Kidney (tissue), 13 donors: ENCODE measurements at regions not wholly inside any gene's neighbourhood (a gene's known extent, or its start where the extent isn't known, plus 50 kb on each side); places are given as distances from the start of the nearest gene placed in this dataset.
"Not testable (repeated sequence)": the region's sequence is repeated elsewhere in the genome, so short reads cannot be mapped to it uniquely, and the experiment has no call there.

Source experiments
- DNase-seq, 5 donors: peaks; one replicate each; pipeline ENCODE4 v3.0.0-alpha.2; 2013 to 2020
- FAIRE-seq: peaks from 2 replicates; lab custom pipeline; 2012; peaks lifted over from hg19 to GRCh38; lab: Jason Lieb, UNC
- H3K27ac ChIP-seq, 2 donors: one replicate each; pipeline ENCODE4 v1.7.0; 2013; ENCODE audit warnings: low read depth in 2 of 2, low read length in 2 of 2, inconsistent platforms in 1 of 2
- H3K27me3 ChIP-seq: one replicate; pipeline ENCODE4 v1.7.1; 2013; ENCODE audit warnings: low read length, inconsistent platforms; ENCODE audit not compliant: control insufficient read depth, insufficient read depth
- H3K36me3 ChIP-seq, 3 donors: one replicate each; pipeline versions ENCODE4 v1.7.0 to v1.7.1; 2013; ENCODE audit warnings: low read length in 3 of 3, control low read depth in 1 of 3, inconsistent platforms in 1 of 3; ENCODE audit not compliant: insufficient read depth in 3 of 3, control insufficient read depth in 2 of 3
- H3K4me1 ChIP-seq, 3 donors: one replicate each; pipeline versions ENCODE4 v1.7.0 to v1.7.1; 2013; ENCODE audit warnings: low read length in 3 of 3, inconsistent platforms in 1 of 3, low read depth in 1 of 3; ENCODE audit not compliant: control insufficient read depth in 2 of 3, insufficient read depth in 2 of 3
- H3K4me3 ChIP-seq, 3 donors: one replicate each; pipeline versions ENCODE4 v1.7.0 to v1.8.1; 2013; ENCODE audit warnings: low read length in 3 of 3, control low read depth in 1 of 3, inconsistent platforms in 1 of 3
- H3K9ac ChIP-seq, 3 donors: one replicate each; pipeline versions ENCODE4 v1.7.0 to v1.7.1; 2013; ENCODE audit warnings: low read length in 3 of 3, control low read depth in 1 of 3, inconsistent platforms in 1 of 3
- H3K9me3 ChIP-seq, 3 donors: one replicate each; pipeline versions ENCODE4 v1.7.0 to v1.7.1; 2013; ENCODE audit warnings: low read length in 3 of 3, control low read depth in 1 of 3, inconsistent platforms in 1 of 3; ENCODE audit not compliant: control insufficient read depth in 2 of 3, insufficient read depth in 1 of 3
- CTCF ChIP-seq: IDR thresholded peaks from 3 replicates; pipeline ENCODE4 v1.5.1; 2012; ENCODE audit warnings: mild to moderate bottlenecking, moderate library complexity, borderline replicate concordance; ENCODE audit not compliant: insufficient read depth; ENCODE audit errors: extremely low read depth
- intact Hi-C: fragments of 100-400 bp; cut with DNase I; formaldehyde crosslinking; loops from one replicate; pipeline ENCODE4 v1.11.1; 2022
- donor health status: control.
- donor health status: control.
- donor health status: control.
- donor health status: control.
- donor health status: control.
- donor health status: DM: yes; HTN: yes; CAD: no.
- donor health status: Normal renal cell carcinoma (clear cell type).

GRCh38 chr21:7947422-7947821 is 2574.0 kb upstream of the TPTE start:
- Histone ChIP-seq H3K9me3 (peaks cover 48 to 95% (median 66%) of the 10 kb centered on the region in 3 donors), H3K4me3 (peak overlapping the region in 1 of 3 donors; percentile 2), H3K4me1 (no peaks in the 10 kb centered on the region), H3K27ac (no peak overlapping the region), H3K9ac (no peak overlapping the region), H3K27me3 (no peaks in the 10 kb centered on the region), H3K36me3 (no peaks in the 10 kb centered on the region)
- no peak for FAIRE-seq
- intact Hi-C loops = no loop called here
- no peak for TF ChIP-seq CTCF
- no peak for DNase-seq

GRCh38 chr21:7948727-7949126 is 2572.7 kb upstream of the TPTE start:
- peaks cover 53 to 95% (median 71%) of the 10 kb centered on the region in 3 donors for H3K9me3 ChIP-seq
- H3K4me3 ChIP-seq, H3K9ac ChIP-seq, H3K4me1 ChIP-seq, DNase-seq, intact Hi-C loops, H3K27ac ChIP-seq, H3K36me3 ChIP-seq, H3K27me3 ChIP-seq, FAIRE-seq: not testable (repeated sequence)

GRCh38 chr21:7949882-7950281 is 2571.5 kb upstream of the TPTE start:
- H3K36me3 ChIP-seq, H3K27me3 ChIP-seq, H3K27ac ChIP-seq, FAIRE-seq, intact Hi-C loops, H3K4me1 ChIP-seq, H3K9ac ChIP-seq, H3K4me3 ChIP-seq, DNase-seq: not testable (repeated sequence)
- peaks cover 51 to 95% (median 69%) of the 10 kb centered on the region in 3 donors for H3K9me3 ChIP-seq

GRCh38 chr21:7951854-7952519 is 2569.4 kb upstream of the TPTE start:
- no peak for DNase-seq
- FAIRE-seq = no peak
- Histone ChIP-seq H3K27ac (no peak overlapping the region), H3K27me3 (no peaks in the 10 kb centered on the region), H3K4me3 (peak overlapping the region in 1 of 3 donors; percentile 3), H3K36me3 (no peaks in the 10 kb centered on the region), H3K9me3 (peaks cover 57 to 97% (median 72%) of the 10 kb centered on the region in 3 donors), H3K9ac (no peak overlapping the region), H3K4me1 (no peaks in the 10 kb centered on the region)
- intact Hi-C loops = no loop called here
- no peak for TF ChIP-seq CTCF
